Mesenchymal stem cell (in vitro differentiated cells and primary cell): ENCODE measurements at regions not wholly inside any gene's neighbourhood (a gene's known extent, or its start where the extent isn't known, plus 50 kb on each side); places are given as distances from the start of the nearest gene placed in this dataset.

ENCODE experiments used
- DNase-seq: peaks from one replicate; pipeline ENCODE4 v3.0.0-alpha.2; 2013
- H2AFZ ChIP-seq: one replicate; pipeline ENCODE4 v1.6.1; 2013; ENCODE audit warnings: low read depth, mild to moderate bottlenecking, control low read depth, inconsistent platforms, low read length, moderate library complexity
- H2AK5ac ChIP-seq: 2 replicates; pipeline ENCODE4 v1.6.1; 2013; ENCODE audit warnings: low read length, moderate library complexity, mild to moderate bottlenecking, inconsistent platforms; ENCODE audit not compliant: severe bottlenecking
- H2BK120ac ChIP-seq: one replicate; pipeline ENCODE4 v1.6.1; 2013; ENCODE audit warnings: low read depth, mild to moderate bottlenecking, inconsistent platforms, low read length, moderate library complexity
- H2BK12ac ChIP-seq, 2 experiments: one replicate each; pipeline ENCODE4 v1.6.1; 2013; ENCODE audit warnings: inconsistent platforms in 2 of 2, low read length in 2 of 2, mild to moderate bottlenecking in 2 of 2, moderate library complexity in 2 of 2, control low read depth in 1 of 2
- H2BK15ac ChIP-seq: one replicate; pipeline ENCODE4 v1.6.1; 2013; ENCODE audit warnings: mild to moderate bottlenecking, low read depth, inconsistent platforms; ENCODE audit not compliant: poor library complexity, severe bottlenecking
- H2BK5ac ChIP-seq: 2 replicates; pipeline ENCODE4 v1.6.1; 2013; ENCODE audit warnings: low read depth, mild to moderate bottlenecking, low read length, control low read depth, inconsistent platforms; ENCODE audit not compliant: poor library complexity, severe bottlenecking
- H3K14ac ChIP-seq, 2 experiments: one replicate each; pipeline ENCODE4 v1.6.1; 2013; ENCODE audit warnings: inconsistent platforms in 2 of 2, low read length in 2 of 2, control low read depth in 1 of 2, mild to moderate bottlenecking in 1 of 2, moderate library complexity in 1 of 2
- H3K18ac ChIP-seq, 2 experiments: one replicate each; pipeline ENCODE4 v1.6.1; 2013; ENCODE audit warnings: inconsistent platforms in 2 of 2, low read length in 2 of 2, control low read depth in 1 of 2, low read depth in 1 of 2, mild to moderate bottlenecking in 1 of 2
- H3K23ac ChIP-seq, 2 experiments: one replicate each; pipeline ENCODE4 v1.6.1; 2013; ENCODE audit warnings: inconsistent platforms in 2 of 2, low read length in 2 of 2, mild to moderate bottlenecking in 2 of 2, moderate library complexity in 2 of 2, control low read depth in 1 of 2
- H3K27ac ChIP-seq: 2 replicates; pipeline ENCODE4 v1.5.1; 2013; ENCODE audit warnings: mild to moderate bottlenecking, moderate library complexity, low read length, control low read depth, inconsistent platforms; ENCODE audit not compliant: poor library complexity, severe bottlenecking
- H3K27me3 ChIP-seq, 2 experiments: 2 replicates each; pipeline versions ENCODE4 v1.6.1 to v1.7.0; 2013; ENCODE audit warnings: low read length in 2 of 2, mild to moderate bottlenecking in 2 of 2, moderate library complexity in 2 of 2, control low read depth in 1 of 2, inconsistent platforms in 1 of 2; ENCODE audit not compliant: control insufficient read depth in 1 of 2, insufficient read depth in 1 of 2
- H3K36me3 ChIP-seq, 2 experiments: 2 replicates each; pipeline versions ENCODE4 v1.6.1 to v1.7.0; 2013; ENCODE audit warnings: low read length in 2 of 2, control low read depth in 1 of 2, inconsistent platforms in 1 of 2, low read depth in 1 of 2, mild to moderate bottlenecking in 1 of 2; ENCODE audit not compliant: insufficient read depth in 2 of 2, control insufficient read depth in 1 of 2
- H3K4ac ChIP-seq, 2 experiments: one replicate each; pipeline ENCODE4 v1.6.1; 2013; ENCODE audit warnings: inconsistent platforms in 2 of 2, low read length in 2 of 2, mild to moderate bottlenecking in 2 of 2, moderate library complexity in 2 of 2, control low read depth in 1 of 2, low read depth in 1 of 2
- H3K4me1 ChIP-seq: 2 replicates; pipeline ENCODE4 v1.6.1; 2013; ENCODE audit warnings: low read depth, low read length, control low read depth; ENCODE audit not compliant: control insufficient read depth, insufficient read depth
- H3K4me2 ChIP-seq: 2 replicates; pipeline ENCODE4 v1.6.1; 2013; ENCODE audit warnings: low read length, mild to moderate bottlenecking, inconsistent platforms; ENCODE audit not compliant: poor library complexity, severe bottlenecking
- H3K4me3 ChIP-seq, 2 experiments: 2 replicates each; pipeline versions ENCODE4 v1.5.1 to v1.7.0; 2013; ENCODE audit warnings: low read length in 2 of 2, mild to moderate bottlenecking in 2 of 2, control low read depth in 1 of 2, low read depth in 1 of 2; ENCODE audit not compliant: insufficient read depth in 1 of 2
- H3K79me1 ChIP-seq: replicated peaks from 2 replicates; pipeline ENCODE4 v1.6.1; 2013; ENCODE audit warnings: mild to moderate bottlenecking, control low read depth, low read length, inconsistent platforms; ENCODE audit not compliant: poor library complexity, severe bottlenecking
- H3K9ac ChIP-seq: 2 replicates; pipeline ENCODE4 v1.7.0; 2013; ENCODE audit warnings: mild to moderate bottlenecking, low read length, moderate library complexity
- H3K9me3 ChIP-seq: 2 replicates; pipeline ENCODE4 v1.7.0; 2013; ENCODE audit warnings: mild to moderate bottlenecking, low read length; ENCODE audit not compliant: control insufficient read depth
- H4K8ac ChIP-seq: one replicate; pipeline ENCODE4 v1.6.1; 2013; ENCODE audit warnings: inconsistent platforms, mild to moderate bottlenecking, low read length, moderate library complexity
- H4K91ac ChIP-seq: one replicate; pipeline ENCODE4 v1.6.1; 2013; ENCODE audit warnings: mild to moderate bottlenecking, low read length, inconsistent platforms
- WGBS: methylation state at CpG from one replicate; pipeline ENCODE4 v1.1.7; 2013; ENCODE audit warnings: mixed read lengths; 5-methylcytosine and 5-hydroxymethylcytosine counted together

DNA sequence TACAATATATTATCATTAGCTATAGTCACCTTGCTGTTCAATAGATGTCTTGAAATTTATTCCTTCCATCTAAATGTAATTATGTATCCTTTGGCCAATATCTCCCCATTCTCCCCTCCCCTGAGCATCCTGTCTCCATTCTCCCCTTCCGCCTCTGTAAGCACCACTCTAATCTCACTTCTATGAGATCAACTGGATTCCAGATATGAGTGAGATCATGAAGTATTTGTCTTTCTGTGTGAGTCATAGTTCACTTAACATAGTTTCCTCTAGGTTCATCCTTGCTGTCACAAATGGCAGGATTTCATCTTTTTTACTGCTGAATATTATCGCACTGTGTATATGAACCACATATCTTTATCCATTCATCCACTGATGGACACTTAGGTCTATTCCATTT is 148.8 kb upstream of the NDN start:
- Histone ChIP-seq H3K4me3 (no peak overlapping the region), H3K4ac (no peak overlapping the region), H3K9me3 (no peaks in the 10 kb centered on the region), H4K8ac (no peak overlapping the region), H3K4me1 (no peaks in the 10 kb centered on the region), H3K4me2 (no peak overlapping the region), H2BK5ac (no peak overlapping the region), H3K36me3 (no peaks in the 10 kb centered on the region), H3K9ac (no peak overlapping the region), H2AFZ (no peak overlapping the region), H3K27ac (no peak overlapping the region), H2AK5ac (no peak overlapping the region), H2BK120ac (no peak overlapping the region), H3K27me3 (no peaks in the 10 kb centered on the region), H4K91ac (no peak overlapping the region), H3K14ac (no peak overlapping the region), H3K18ac (no peak overlapping the region), H3K79me1 (no peaks in the 10 kb centered on the region), H3K23ac (no peak overlapping the region), H2BK12ac (no peak overlapping the region), H2BK15ac (no peak overlapping the region)
- DNase-seq = no peak
- WGBS = no CpG with 5 or more reads among the region's 2 CpGs

DNA sequence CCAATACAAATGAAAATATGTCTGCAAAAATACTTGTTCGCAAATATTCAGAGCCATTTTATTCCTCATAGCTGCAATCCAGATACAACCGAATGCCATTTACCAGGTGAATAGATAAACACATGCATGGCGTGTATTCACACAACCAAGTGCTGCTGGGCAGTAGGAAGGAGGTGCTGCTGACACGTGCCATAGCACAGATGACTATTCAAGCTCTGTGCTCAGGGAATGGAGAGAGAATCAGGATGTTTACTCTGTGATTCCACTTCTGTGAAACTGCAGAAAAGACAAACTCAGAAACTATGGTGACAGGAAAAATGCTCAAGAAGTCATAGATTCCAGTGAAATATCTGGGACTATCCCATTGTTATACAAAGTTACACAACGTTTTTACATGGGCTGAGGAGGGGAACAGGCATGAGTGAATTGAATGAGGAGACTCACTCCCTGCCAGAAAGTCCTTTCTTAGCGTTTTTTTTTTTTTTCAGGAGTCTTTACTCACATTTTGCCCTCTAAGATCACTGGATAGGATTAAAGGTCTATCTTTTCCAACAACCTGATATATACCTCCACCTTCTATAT is 152.9 kb upstream of the NDN start:
- Histone ChIP-seq H3K4me1 (no peaks in the 10 kb centered on the region), H4K91ac (no peak overlapping the region), H3K36me3 (no peaks in the 10 kb centered on the region), H2BK5ac (no peak overlapping the region), H3K23ac (no peak overlapping the region), H3K4ac (no peak overlapping the region), H4K8ac (no peak overlapping the region), H3K4me3 (no peak overlapping the region), H3K9me3 (no peaks in the 10 kb centered on the region), H3K27me3 (no peaks in the 10 kb centered on the region), H2BK15ac (no peak overlapping the region), H3K14ac (no peak overlapping the region), H2AFZ (no peak overlapping the region), H2BK12ac (no peak overlapping the region), H2BK120ac (no peak overlapping the region), H3K79me1 (no peaks in the 10 kb centered on the region), H3K9ac (no peak overlapping the region), H2AK5ac (no peak overlapping the region), H3K27ac (no peak overlapping the region), H3K18ac (no peak overlapping the region), H3K4me2 (no peak overlapping the region)
- 46% methylated on average over 6 of the region's 6 CpGs for WGBS
- DNase-seq = peak; percentile 5

DNA sequence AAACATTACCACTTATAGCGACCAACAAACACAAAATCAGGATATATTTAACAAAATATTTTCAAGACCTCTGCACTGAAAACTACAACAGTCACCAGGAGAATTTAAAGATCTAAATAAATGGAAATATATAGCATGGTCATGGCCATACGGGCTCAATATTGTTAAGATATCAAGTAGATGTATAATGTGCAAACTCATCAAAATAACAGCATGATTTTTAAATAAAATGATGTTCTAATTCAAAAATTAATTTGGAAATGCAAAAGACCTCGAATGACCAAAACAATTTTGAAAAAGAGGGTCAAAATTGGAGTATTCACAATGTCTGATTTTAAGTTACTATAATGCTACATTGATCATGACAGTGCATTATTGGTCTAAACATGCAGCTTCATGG is 159.1 kb upstream of the NDN start:
- H2BK12ac ChIP-seq = no peak overlapping the region
- no peak overlapping the region for H2AK5ac ChIP-seq
- H4K91ac ChIP-seq = no peak overlapping the region
- H3K18ac ChIP-seq = no peak overlapping the region
- no peaks in the 10 kb centered on the region for H3K79me1 ChIP-seq
- 38% methylated on average over 1 of the region's 3 CpGs for WGBS
- no peak overlapping the region for H2BK15ac ChIP-seq
- no peaks in the 10 kb centered on the region for H3K27me3 ChIP-seq
- no peak overlapping the region for H2BK120ac ChIP-seq
- no peak overlapping the region for H3K4me2 ChIP-seq
- H3K9ac ChIP-seq = no peak overlapping the region
- H4K8ac ChIP-seq = no peak overlapping the region
- H3K14ac ChIP-seq = no peak overlapping the region
- no peak overlapping the region for H3K4ac ChIP-seq
- H3K27ac ChIP-seq = no peak overlapping the region
- no peak overlapping the region for H3K23ac ChIP-seq
- H3K36me3 ChIP-seq = no peaks in the 10 kb centered on the region
- H2AFZ ChIP-seq = no peak overlapping the region
- H2BK5ac ChIP-seq = no peak overlapping the region
- DNase-seq = no peak
- no peak overlapping the region for H3K4me3 ChIP-seq
- no peaks in the 10 kb centered on the region for H3K9me3 ChIP-seq
- no peaks in the 10 kb centered on the region for H3K4me1 ChIP-seq

DNA sequence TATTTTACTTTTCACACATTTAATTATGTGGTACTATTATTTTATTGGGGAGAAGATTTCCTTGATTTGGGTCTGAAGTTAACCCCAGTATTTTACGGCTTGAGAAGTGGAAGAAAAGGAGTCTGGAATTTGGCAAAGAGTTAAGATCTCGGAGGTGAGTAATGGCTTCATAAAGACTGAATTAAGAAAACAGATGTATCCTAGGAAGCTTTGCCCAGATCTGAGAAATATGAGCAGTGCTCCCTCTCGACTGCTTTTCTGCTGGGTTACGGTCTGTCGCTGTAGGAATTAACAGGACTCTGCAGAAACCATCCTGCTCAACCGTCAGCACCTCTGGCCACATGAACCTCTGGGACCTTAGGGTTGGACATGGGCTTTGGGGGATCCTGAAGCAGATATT is 163.6 kb upstream of the NDN start:
- Histone ChIP-seq H2BK5ac (no peak overlapping the region), H3K27me3 (no peaks in the 10 kb centered on the region), H3K27ac (no peak overlapping the region), H3K4ac (no peak overlapping the region), H2BK120ac (no peak overlapping the region), H3K4me2 (no peak overlapping the region), H3K79me1 (no peaks in the 10 kb centered on the region), H3K18ac (no peak overlapping the region), H4K8ac (no peak overlapping the region), H2BK12ac (no peak overlapping the region), H3K14ac (no peak overlapping the region), H2AK5ac (no peak overlapping the region), H3K23ac (no peak overlapping the region), H3K9me3 (no peaks in the 10 kb centered on the region), H3K4me1 (no peaks in the 10 kb centered on the region), H4K91ac (no peak overlapping the region), H2BK15ac (no peak overlapping the region), H3K36me3 (no peaks in the 10 kb centered on the region), H2AFZ (no peak overlapping the region), H3K4me3 (no peak overlapping the region), H3K9ac (no peak overlapping the region)
- 75% methylated on average over 6 of the region's 6 CpGs for WGBS
- no peak for DNase-seq
